ENCODE measurements at regions not wholly inside any gene's neighbourhood (a gene's known extent, or its start where the extent isn't known, plus 50 kb on each side); places are given as distances from the start of the nearest gene placed in this dataset.

DNA sequence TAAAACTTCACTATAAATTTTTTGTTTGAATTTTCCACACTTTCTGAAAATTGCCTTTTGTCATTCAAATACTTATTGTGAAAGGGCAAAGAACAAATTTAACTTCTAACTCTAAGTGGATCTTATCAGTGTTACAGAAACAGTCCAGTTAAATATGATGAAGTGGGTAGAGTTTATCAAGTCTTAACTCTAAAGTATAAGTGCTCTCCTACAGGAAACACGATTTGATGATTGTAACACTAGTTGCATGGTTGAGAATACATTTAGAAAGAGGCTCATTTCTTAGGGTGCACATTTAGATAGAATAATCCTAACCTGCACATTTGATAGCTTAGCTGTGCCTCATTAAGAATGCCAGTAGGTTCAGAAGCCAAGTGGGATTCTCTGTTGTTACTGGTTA lies 838.3 kb upstream of the ATXN7L3B start:
- no peak for TF ChIP-seq YY1 (IDR thresholded peaks at IDR 0.05; ENCODE audit: low read depth)
- no peak for TF ChIP-seq RAD21 (IDR thresholded peaks at IDR 0.05; ENCODE audit: low read depth)
- TF ChIP-seq EP300 (IDR thresholded peaks at IDR 0.05; ENCODE audit: borderline replicate concordance): no peak
- TF ChIP-seq, protein P1, sequence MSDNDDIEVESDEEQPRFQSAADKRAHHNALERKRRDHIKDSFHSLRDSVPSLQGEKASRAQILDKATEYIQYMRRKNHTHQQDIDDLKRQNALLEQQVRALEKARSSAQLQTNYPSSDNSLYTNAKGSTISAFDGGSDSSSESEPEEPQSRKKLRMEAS (IDR thresholded peaks at IDR 0.05): no peak
- no peak for TF ChIP-seq TEAD4 (IDR thresholded peaks at IDR 0.05)
- no peak for TF ChIP-seq NFIC (IDR thresholded peaks at IDR 0.05)
- TF ChIP-seq, protein P2, sequence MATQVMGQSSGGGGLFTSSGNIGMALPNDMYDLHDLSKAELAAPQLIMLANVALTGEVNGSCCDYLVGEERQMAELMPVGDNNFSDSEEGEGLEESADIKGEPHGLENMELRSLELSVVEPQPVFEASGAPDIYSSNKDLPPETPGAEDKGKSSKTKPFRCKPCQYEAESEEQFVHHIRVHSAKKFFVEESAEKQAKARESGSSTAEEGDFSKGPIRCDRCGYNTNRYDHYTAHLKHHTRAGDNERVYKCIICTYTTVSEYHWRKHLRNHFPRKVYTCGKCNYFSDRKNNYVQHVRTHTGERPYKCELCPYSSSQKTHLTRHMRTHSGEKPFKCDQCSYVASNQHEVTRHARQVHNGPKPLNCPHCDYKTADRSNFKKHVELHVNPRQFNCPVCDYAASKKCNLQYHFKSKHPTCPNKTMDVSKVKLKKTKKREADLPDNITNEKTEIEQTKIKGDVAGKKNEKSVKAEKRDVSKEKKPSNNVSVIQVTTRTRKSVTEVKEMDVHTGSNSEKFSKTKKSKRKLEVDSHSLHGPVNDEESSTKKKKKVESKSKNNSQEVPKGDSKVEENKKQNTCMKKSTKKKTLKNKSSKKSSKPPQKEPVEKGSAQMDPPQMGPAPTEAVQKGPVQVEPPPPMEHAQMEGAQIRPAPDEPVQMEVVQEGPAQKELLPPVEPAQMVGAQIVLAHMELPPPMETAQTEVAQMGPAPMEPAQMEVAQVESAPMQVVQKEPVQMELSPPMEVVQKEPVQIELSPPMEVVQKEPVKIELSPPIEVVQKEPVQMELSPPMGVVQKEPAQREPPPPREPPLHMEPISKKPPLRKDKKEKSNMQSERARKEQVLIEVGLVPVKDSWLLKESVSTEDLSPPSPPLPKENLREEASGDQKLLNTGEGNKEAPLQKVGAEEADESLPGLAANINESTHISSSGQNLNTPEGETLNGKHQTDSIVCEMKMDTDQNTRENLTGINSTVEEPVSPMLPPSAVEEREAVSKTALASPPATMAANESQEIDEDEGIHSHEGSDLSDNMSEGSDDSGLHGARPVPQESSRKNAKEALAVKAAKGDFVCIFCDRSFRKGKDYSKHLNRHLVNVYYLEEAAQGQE (IDR thresholded peaks at IDR 0.05; ENCODE audit: low read depth): no peak
- TF ChIP-seq CEBPB (IDR thresholded peaks at IDR 0.05): no peak

All from Ishikawa (cell line).